ENCODE measurements at regions not wholly inside any gene's neighbourhood (a gene's known extent, or its start where the extent isn't known, plus 50 kb on each side); places are given as distances from the start of the nearest gene placed in this dataset.

- TF ChIP-seq EP300 (IDR thresholded peaks at IDR 0.05; ENCODE audit: low read depth) (no peak), POLR2AphosphoS5 (IDR thresholded peaks at IDR 0.05) (no peak)
- TF ChIP-seq, protein P1, sequence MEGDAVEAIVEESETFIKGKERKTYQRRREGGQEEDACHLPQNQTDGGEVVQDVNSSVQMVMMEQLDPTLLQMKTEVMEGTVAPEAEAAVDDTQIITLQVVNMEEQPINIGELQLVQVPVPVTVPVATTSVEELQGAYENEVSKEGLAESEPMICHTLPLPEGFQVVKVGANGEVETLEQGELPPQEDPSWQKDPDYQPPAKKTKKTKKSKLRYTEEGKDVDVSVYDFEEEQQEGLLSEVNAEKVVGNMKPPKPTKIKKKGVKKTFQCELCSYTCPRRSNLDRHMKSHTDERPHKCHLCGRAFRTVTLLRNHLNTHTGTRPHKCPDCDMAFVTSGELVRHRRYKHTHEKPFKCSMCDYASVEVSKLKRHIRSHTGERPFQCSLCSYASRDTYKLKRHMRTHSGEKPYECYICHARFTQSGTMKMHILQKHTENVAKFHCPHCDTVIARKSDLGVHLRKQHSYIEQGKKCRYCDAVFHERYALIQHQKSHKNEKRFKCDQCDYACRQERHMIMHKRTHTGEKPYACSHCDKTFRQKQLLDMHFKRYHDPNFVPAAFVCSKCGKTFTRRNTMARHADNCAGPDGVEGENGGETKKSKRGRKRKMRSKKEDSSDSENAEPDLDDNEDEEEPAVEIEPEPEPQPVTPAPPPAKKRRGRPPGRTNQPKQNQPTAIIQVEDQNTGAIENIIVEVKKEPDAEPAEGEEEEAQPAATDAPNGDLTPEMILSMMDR (IDR thresholded peaks at IDR 0.05) = no peak
Measured at GRCh38 chr11:45024846-45025588, 74.3 kb upstream of the TP53I11 start.
